Skin of body (tissue), 1 donor: ENCODE measurements at regions not wholly inside any gene's neighbourhood (a gene's known extent, or its start where the extent isn't known, plus 50 kb on each side); places are given as distances from the start of the nearest gene placed in this dataset.

ENCODE experiments used
- DNase-seq: peaks from one replicate; lab custom pipeline; 2025; lab: John Stamatoyannopoulos, UW

DNA sequence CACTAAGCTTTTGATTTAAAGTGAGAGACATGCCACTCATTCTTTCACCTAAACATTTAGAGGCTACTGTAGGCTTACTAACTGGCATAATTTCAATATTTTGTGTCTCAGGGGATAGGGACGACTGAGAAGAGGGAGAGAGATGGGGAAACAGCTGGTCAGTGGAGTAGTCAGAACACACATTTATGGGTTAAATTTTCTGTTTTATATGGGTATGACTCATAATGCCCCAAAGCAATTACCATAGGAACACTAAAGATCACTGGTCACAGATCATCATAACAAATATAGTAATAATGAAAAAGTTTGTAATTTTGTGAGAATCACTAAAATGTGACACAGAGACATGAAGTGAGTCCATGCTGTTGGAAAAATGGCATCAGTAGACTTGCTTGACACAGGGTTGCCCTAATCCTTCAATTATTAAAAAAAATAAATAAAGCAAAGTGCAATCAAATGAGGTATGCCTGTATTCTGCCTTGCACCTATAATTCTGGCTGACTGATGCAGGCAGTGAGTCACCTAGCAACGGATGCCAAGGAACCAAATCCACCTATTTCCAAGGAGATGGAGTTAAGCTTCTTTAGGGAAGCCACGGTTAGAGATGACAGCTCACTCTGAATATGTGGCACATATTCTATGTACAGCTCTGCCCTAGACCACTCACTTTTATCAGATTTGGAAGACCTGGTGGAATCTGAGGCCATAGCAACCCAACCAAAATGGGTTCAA lies 166.1 kb downstream of the MARCHF11 start:
- no peak for DNase-seq

DNA sequence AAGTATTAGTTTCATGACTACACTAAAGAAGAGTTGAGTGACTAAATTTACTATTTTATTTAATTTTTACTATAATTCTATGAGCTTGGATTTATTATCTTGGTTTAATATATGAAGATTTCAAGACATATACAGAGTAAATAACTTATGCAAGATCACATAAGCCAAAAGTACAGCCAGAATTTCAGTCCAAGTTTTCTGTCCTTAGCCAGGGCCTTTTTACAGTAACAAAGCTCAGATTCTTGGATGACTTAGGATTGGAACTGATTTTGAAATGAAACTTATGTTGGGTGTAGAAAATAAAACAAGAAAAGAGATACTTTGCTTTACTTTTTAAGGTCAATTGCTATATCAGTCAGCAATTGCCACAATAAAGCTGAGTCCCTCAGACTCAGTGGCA lies 170.3 kb downstream of the MARCHF11 start:
- DNase-seq: no peak

DNA sequence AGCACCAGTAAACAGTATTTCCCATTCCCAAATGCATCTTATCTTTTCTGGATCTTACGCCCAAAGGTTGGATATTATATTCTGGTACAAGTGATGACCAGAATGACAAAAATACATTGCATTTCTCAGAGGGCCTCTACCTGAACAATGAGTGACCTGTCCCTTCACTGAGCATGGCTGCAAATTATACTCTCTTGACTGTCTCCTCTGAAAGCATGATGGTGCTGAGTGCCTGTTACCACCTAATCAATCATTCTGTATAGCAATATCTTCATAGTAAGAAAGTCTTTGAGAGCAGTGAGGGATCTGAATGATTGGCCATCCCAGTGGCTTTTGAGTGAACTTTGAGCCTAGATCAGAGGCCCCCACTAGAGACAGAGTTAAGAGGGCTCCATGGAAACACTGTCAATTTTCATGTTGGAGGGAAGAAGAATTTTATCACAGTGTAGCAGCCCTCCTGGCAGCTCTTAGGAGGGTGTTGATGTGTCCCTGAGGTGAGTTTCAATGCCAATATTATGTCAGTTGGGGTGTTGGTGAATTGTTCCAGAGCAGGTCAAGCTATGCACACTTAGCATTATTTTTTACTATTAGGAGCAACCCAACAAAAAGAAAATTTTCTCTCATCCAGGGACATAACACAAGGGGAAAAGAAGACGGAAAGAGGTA lies 171.7 kb downstream of the MARCHF11 start:
- DNase-seq: no peak

DNA sequence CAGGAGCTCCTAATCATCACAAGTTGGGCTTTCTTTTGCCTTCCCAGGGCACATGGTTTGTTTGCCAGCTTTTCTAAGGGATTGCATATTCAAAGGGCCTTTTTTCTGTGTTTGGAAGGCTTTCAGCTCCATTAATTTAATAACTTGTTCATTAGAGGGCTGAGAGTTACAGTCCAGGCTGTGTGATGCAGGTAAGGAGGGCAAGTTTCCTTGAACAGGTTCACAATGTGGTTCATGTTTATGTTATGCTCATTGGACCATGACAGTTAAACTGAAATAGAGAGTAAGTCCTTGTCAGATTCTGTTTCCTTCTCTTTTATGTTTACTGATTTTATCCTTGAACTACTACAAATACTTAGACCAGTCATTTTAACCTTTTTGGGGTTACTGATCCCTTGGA lies 174.4 kb downstream of the MARCHF11 start:
- DNase-seq: no peak

GRCh38 chr5:16000056-16000455 lies 179.5 kb downstream of the MARCHF11 start:
- peak; percentile 37 for DNase-seq

DNA sequence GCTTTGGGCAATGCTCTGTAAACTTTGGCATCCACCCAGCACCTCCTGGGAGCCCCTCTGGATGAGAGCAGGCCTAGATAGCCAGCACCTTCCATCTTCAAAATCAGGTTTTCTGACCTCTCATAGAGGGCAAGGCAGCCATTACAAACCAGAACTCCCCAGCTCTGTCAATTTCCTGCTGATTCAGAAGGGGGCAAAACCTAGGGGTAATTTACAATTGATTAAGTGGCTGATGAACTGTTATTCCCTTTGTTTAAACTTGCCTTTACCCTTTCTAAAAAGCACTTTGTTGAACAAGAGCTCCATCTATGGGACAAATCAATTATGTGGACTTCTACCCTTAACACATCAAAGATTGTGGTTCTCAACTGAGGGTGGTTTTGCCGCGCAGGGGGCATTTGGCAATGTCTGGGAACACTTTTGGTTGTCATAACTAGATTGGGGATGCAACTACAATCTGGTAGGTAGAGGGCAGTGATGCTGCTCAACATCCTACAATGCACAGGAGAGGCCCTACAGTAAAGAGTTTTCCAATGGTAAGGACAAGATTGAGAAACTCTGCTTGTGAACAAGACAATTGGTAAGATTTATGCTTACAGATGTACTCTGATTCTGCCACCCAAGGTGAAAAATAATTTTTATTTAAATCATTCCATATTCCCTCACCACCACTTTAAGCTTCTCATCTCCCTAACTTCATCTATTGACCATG lies 184.1 kb downstream of the MARCHF11 start:
- DNase-seq: peak; percentile 45

- no peak for DNase-seq
Observed at GRCh38 chr5:15993919-15994318, 185.7 kb downstream of the MARCHF11 start.

GRCh38 chr5:15993334-15993733 lies 186.3 kb downstream of the MARCHF11 start:
- DNase-seq: no peak

DNA sequence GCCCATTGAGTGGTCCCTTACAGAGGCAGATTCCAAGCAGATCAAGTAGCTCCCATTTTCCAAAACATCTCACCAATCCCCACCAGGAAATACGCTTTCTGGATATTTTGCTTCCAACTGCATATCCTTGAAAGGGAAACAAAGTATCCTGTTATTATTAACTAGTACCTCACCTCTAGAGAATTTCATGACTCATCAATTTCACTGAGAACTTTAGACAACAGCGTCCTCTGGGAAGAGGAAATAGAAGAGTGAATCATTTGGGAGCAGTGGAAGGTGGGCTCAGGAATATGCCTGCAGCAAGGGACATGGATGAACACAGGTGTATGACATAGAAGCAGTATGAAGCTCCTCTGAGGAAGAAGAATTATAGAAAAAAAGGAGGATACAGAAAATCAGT lies 186.7 kb downstream of the MARCHF11 start:
- no peak for DNase-seq

GRCh38 chr5:15991586-15991985 lies 188.0 kb downstream of the MARCHF11 start:
- no peak for DNase-seq
